UCSD-AML1 (cell line): ENCODE measurements at regions not wholly inside any gene's neighbourhood (a gene's known extent, or its start where the extent isn't known, plus 50 kb on each side); places are given as distances from the start of the nearest gene placed in this dataset.

Source experiments
- DNase-seq: peaks from one replicate; lab custom pipeline; 2025; ENCODE audit not compliant: unreplicated experiment; lab: John Stamatoyannopoulos, UW

GRCh38 chr3:157639756-157640426 lies 136.7 kb upstream of the VEPH1 start:
- no peak for DNase-seq

- DNase-seq: no peak
Observed at GRCh38 chr3:157637866-157638265, 134.7 kb upstream of the VEPH1 start.

DNA sequence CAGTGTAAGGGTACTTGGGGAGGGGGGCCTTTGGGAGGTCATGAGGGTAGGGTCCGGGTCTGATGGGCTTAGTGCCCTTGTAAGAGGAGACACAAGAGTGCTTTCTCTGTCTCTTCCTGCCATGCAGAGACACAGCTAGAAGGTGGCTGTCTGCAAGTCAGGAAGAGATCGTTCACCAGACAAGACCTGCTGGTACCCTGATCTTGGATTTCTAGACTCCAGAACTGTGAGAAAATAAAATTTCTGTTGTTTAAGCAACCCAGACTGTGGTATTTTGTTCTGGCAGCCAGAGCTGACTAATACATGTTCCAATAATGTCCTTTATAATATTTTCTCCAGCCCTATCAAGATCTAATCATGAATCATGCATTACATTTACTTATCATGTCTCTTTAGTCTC lies 130.0 kb upstream of the VEPH1 start:
- no peak for DNase-seq

DNA sequence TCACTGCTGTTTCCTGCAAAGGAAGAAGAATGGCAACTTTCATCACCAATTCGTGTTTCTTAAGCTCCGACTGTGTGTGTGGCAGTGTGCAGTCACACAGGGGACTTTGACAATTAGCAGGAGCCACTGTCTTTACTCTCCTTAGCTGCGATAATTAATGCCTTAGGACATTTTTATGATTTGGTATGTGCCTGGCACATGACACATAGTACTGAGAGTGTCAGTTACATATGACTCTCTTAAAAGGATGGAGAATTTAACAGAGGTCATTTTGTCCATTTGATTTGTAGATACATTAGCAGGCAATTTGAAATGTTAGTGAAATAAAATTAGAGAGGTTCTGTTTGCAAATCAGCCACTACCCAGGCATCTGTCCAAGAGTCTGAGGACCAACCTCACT lies 128.9 kb upstream of the VEPH1 start:
- DNase-seq: no peak

DNA sequence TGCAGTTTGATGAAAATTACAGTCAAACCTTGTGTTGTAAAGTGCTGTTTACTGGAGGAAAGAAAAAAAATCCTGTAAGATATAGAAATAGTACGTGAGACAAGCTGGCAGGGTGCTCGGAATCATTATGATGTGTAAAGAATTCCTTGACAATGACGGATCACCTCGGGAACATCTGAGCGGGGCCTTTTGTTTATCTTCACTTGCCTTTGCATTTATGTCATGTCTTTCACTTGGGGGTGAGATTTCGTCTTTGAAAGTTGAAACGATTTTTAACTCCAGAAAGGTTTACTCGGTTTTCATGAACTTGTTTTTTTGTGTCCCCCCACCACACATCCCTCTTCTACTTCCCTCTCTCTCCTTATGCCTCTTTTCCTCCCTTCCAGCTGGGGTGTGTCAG lies 128.3 kb upstream of the VEPH1 start:
- no peak for DNase-seq

- DNase-seq: no peak
Observed at GRCh38 chr3:157626817-157627216, 123.6 kb upstream of the VEPH1 start.

- DNase-seq: no peak
Observed at GRCh38 chr3:157624801-157625200, 121.6 kb upstream of the VEPH1 start.

DNA sequence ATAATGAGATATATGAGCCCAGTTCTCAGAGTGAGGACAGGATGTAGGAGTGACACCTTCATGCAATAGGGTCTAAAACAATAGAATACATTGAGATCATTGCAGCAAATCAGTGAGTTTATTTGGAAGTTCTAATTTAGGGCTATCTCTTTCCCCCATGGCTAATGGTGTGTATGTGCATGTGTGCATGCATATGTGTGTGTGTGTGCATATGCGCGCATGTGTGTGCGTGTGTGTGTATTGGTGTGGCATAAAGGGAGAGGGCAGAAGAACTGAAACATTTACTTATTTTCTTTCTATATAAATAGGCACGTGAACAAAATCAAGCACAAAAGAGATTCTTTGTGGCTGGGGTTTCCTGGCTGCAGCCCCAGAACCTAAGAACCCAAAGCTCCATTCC lies 115.7 kb upstream of the VEPH1 start:
- DNase-seq: no peak

- DNase-seq: no peak
Observed at GRCh38 chr3:157618075-157618760, 115.0 kb upstream of the VEPH1 start.

- no peak for DNase-seq
Observed at GRCh38 chr3:157614896-157615295, 111.7 kb upstream of the VEPH1 start.

- no peak for DNase-seq
Observed at GRCh38 chr3:157611536-157612076, 108.4 kb upstream of the VEPH1 start.

- DNase-seq: no peak
Observed at GRCh38 chr3:157610876-157611535, 107.8 kb upstream of the VEPH1 start.

GRCh38 chr3:157607826-157608405 lies 104.7 kb upstream of the VEPH1 start:
- DNase-seq: peak; percentile 46

DNA sequence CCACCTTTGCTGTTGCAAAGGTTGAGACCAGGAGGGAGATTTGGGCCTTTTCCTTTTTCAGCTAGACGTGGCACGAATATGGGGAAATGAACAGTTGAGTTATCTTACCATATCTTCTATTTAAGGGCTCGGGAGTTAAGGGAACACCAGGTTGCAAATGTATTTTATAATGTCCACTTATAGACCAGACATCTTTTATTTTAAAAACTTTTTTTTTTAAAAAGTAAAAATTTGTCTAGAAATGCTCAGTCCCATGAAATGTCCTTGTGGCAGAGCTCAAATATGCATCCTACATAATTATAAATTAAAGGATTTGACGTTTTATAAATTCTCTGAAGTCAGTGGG lies 103.6 kb upstream of the VEPH1 start:
- DNase-seq: no peak

DNA sequence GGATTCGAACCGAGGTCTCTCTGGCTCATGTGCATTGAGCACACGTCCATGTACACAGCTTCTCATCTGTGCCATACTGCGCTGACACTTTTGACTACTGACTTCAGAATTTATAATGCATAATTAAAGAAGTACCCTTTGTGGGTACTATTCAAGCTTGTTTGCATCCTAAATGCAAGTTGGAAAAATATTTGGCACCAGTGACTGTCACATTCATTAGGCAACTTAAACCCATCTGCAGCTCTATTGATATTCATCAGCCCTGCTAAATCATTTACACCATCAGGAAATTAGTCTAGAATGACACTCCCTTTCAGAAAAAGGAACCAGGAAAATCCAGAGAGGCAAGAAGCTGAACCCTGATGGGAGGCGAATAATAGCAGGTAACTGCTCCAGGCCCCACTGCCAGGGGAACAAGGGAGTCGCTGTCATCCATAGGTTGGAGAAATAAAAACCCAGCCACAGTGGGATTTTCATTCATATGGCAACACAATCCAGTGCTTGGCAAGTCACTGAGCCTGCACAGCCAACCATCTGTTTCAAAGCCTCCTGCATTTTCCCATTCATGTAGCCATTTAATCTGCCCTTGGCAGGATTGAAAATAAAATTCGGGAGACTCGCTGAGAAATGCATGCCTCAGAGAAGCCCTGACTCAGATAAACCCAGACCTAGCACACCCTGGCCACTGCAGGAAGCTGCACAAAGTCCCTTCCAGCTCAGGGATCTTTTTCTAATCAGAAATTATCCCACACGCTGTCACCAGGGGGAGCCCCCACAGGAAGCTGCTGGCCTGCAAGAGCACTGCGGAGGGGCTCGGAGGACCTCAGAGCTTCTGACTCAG lies 103.0 kb upstream of the VEPH1 start:
- DNase-seq: peak; percentile 53

DNA sequence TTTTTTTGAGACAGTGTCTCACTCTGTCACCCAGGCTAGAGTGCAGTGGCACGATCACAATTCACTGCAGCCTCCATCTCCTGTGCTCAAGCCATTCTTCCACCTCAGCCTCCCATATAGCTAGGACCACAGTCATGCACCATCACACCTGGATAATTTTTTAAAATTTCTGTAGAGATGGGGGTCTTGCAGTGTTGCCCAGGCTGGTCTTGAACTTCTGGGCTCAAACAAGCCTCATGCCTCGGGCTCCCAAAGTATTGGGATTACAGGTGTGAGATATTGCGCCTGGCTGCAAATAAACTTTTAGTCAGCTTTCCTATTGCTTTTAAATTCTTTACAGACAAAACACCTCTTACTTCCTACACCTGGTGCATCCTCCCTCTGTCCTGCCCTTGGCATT lies 102.1 kb upstream of the VEPH1 start:
- no peak for DNase-seq

- no peak for DNase-seq
Observed at GRCh38 chr3:157602424-157602823, 99.2 kb upstream of the VEPH1 start.

DNA sequence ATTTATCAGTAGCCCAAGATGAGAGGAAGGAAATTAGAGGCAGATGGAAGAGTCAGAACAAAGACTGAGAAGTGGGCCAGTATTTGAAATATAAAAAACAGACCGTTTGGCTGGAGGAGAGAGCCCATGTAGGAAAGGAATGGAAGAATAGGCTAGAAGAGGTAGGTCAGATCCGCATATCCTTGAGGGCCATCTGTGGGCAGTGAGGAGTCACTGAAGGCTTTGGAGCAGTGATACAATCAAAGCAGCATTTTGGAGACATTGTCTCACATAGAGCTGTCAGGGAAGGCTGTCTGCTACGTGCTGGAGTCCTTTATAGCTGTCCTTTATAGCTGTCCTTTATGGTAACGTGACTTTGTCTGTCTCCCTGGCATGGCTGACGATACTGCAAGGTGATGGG lies 92.0 kb upstream of the VEPH1 start:
- DNase-seq: no peak

- no peak for DNase-seq
Observed at GRCh38 chr3:157594413-157594812, 91.2 kb upstream of the VEPH1 start.

DNA sequence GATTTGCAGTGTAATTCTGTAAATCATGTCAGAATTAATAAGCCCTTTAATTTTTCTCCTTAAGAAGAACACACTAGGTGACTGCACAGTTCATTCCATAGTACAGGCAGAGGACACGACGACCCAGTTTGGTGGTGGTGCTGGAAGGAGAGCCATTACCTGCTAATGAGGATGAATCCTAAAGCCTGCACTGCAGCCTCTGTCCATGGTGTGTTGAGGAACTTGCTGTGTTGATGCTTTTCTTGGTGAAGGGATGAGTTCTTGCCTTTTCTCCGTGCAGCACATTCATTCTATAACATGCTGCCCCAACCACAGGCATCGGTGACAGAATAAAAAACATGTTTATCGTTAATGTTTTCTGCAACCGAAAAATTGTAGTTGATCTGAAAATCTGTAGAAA lies 89.6 kb upstream of the VEPH1 start:
- DNase-seq: no peak

DNA sequence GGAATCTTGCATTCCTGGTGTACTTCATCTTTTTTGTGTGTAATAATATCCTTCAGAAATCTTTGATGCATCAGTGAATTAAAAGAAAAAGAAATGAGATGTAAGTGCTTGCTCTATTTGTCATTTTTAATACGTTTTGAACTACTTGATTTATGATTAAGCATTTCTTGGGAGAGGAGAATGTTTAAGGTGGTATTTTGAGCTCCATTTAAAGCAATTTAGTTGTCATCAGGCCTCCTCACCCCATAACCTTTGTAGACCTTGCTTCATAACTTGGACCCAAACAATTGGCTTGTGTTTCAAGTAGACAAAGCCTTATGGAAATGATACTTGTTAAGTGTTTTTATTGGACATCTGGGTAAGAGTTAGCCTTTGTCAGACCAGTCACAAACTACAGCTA lies 87.1 kb upstream of the VEPH1 start:
- DNase-seq: no peak
